HS-27A (cell line): ENCODE measurements at regions not wholly inside any gene's neighbourhood (a gene's known extent, or its start where the extent isn't known, plus 50 kb on each side); places are given as distances from the start of the nearest gene placed in this dataset.

Experiments
- DNase-seq: peaks from one replicate; pipeline ENCODE4 v3.0.0-alpha.2; 2012; ENCODE audit warnings: low read depth, missing footprints

DNA sequence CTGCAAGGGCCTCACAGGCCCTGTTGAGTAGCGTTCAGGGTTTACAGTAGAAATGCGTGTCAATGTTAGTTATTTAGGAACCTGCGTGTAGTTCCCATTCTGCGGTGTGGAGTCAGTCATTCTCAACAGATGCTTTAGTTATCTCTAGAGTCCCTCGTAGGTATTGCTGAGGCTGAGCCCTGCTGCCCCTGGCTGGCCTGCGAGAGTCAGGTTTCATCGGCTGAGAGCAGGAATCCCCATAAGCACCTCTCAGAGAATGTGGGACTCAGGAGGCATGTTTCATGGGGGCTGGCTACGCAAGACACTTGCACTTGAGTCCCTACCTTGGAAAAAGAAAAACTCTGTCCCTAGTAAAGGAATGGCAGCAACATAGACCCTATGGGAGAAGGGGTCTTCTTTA is 347.5 kb upstream of the ASIC2 start:
- DNase-seq = no peak

DNA sequence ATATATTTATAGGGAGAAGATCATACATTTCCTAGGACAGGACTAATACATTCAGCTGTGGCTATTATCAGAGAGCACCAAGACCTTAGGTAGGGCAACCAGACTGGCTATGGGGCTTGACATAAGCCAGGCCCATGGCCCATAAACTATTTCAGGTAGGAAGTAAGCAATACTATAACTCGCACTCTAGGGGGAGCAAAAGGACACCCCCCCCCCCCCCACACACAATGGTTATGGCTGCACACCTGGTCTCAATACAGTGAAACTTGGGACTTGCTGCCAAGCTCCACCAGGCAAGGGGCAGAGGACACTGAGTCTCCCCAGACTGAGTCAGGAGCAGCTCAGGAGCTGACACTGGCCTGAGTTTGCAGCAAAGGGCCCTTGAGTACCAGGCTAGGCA is 348.9 kb upstream of the ASIC2 start:
- no peak for DNase-seq

DNA sequence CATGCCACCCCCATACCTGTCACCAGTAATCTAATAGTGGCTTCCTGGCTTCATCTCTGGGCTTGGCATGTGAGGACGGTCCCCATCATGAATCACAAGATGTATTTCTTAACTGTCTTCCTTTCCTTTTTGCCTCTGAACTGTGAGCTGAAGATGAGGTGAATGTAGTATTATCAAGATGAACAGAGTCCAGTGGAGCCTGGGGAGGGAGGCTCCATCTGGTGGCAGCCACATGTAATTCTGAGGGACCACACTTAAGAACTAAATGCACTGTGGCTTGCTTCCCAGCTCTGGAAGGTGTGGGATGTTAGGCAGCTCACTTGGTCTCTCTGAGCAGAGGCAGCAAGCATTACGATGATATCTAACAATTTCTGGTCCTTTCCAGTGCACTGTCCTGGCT is 354.9 kb upstream of the ASIC2 start:
- DNase-seq = no peak

DNA sequence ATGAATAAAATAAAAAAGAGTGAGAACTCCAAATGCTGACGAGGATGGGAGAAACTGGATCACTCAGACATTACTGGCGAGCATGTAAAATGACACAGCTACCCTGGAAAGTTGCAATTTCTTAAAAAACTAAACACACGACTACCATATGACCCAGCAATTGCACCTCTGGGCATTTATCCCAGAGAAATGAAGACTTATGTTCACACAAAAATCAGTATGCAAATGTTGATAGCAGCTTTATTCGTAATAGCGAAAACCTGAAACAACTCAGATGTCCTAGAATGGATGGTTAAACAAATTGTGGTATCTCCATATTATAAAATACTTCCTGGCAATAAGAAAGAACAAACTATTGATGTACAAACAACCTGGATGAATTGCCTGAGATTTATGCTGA is 357.2 kb upstream of the ASIC2 start:
- no peak for DNase-seq

DNA sequence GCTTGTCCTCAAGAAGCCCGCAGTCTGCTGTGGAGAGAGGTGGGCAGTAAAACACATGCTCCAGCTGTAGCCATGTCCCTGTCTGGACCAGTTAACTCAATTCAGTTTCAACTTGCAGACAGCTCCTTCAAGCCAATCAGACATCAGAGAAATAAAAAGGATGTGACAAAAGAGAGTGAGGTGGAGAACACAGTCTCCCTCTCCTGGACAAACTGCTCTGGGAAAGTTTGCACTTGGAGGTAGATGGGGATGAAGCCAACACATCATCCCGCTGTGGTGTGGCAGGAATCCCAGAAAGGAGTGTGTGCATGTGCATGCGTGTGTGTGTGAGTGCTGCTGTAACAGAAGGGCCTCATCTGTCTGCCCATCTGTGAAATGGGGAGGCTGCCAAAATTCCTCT is 358.6 kb upstream of the ASIC2 start:
- no peak for DNase-seq

DNA sequence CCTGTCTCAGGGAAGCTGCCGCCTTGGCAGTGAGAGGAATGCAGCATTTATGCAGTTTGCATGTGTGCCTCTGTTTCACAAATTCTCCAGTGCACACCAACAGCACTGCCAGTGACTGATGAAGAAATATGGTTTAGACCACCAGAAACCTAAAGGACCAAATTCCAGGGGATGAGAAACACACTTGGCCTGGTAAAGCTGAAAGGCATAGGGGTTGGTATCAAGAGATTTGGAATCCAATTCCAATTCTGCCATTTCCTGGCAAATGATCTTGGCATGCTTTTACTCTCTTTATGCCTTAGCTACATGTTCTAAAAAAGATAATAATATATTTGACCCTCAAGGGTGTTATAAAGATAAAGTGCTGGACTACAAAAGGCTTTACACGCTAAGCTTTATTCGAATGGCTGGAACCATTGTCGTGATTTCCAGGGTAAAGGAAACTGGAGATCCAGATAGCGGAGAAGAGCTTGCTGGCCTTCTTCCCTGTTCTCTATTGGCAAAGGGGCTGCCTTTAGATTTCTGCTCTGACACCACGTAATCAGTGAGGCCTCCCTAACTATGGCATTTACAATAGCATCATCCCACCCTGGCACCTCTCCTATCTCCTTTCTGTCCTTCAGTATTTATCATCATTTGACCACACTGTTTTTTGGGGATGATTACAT is 359.8 kb upstream of the ASIC2 start:
- DNase-seq = no peak

DNA sequence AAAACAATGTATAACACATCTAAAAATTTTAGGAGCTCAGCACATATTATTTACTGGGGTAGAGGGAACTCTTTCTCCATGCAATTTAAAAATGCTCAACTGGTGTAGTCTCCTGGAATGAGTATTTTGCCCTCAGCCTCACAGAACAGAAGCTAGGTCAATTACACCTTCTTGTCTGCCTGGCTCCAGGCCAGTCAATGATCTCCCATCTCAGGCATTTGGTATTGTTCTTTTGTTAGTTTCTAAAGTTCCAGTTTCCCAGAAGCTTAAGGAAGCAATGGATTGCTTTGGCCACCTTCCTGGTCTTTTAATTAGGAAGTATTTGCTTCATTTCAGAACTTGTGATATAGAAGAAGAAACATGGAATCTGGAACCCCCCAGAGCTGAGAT is 360.3 kb upstream of the ASIC2 start:
- DNase-seq = no peak

DNA sequence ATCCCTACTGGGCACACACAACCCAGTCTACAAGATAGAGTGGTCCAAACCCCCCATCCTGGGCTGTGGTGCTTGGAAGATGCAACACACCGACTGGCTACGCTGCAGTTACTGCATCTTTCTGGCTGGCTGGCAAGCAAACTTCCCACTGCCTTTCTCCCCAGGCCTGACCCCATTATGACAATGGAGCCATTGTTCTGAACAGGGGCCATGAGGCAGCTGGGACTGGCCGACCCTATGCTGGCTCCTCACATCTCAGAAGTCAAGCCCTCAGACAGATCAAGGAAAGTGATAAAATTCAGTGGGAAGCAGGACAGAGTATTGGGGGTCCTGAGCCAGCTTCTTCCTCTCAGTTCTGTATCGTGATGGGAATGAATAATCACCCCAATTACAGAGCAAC is 364.1 kb upstream of the ASIC2 start:
- no peak for DNase-seq

DNA sequence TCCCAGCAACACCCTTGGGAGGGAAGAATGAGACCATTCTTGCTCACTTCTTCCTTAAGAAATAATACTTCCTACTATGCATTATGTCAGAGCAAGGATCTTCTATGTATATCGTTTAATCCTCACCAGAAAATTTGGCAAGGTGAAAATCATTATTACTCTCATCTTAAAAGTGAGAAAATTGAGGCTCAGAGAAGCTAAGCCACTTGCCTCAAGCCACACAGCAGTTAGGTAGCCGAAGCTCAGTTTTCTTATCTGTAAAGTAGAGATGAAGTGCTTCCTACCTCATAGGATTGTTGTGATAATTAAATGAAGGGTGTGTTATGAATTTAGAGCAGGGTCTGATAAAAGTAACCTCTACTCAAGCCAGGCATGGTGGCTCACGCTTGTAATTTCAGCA is 368.9 kb upstream of the ASIC2 start:
- DNase-seq = no peak

DNA sequence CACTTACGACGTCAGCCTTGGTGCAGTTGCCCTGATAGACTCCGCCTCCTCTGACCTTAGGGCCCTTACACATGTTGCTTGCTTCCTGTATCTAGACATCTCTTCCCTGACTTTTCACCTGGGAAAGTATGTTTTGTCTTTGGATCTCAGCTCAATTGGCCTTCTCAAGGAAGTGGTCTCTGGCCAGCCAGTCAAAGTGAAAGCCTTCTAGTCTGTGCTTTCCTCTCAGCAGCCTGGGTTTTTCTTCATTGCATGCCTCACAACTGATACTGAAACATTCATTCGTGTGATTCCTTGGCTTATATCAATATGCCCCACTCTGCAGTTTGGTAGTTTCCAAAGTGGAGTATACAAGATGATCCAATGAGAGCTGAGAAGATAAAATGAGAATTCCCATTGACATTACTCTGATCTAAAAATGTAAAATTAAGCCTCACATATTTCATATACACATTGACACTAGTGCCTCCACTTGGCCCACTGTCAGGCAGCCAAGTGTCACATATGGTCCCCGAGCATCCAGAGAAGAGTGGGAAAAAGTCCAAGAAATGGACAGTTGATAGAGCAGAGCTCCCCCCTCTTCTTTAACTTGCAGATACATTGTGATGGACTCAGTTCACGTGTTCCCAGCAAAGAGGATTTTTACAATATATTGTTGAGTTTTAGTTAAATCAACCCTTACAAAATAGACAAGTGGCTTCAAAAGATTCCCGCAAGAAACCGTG is 371.2 kb upstream of the ASIC2 start:
- no peak for DNase-seq

DNA sequence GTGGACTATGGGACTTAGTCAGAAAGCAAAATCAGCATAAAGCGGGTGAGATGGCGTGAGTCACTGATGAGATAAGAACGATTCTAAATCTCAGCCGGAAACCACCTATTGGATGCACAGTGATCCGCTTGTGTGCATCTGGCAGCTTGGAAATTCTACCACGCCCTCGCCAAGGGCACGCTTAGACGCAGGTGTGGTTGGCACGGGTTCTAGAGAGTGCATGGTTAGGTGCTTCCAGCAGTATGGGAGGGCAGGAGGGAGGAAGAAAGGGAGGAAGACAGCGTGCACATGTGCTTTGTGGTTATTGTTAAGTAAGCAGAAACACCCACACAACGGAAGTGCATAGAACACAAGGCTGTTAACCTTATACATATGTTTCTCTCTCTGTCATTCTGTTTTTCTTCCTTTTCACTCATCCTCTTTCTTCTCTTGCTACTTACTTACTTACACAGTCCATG is 374.0 kb upstream of the ASIC2 start:
- no peak for DNase-seq

DNA sequence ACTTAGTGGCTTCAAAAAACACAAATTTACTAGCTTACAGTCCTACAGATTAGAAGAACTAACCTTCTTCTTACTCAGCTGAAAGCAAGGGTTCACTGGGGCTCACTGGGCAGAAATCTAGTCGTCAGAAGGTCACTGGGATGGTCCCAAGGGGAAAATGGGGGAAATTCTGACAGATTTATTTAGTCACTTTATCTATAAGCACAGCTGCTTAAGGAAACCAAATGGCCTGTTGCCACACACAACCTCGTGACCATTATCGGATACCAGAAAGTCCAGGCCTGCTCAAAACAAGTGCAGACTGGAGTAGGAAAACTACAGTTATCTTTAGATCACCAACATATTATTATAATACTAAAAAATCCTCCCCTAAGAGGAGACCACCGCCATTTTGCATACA is 374.6 kb upstream of the ASIC2 start:
- DNase-seq = no peak

DNA sequence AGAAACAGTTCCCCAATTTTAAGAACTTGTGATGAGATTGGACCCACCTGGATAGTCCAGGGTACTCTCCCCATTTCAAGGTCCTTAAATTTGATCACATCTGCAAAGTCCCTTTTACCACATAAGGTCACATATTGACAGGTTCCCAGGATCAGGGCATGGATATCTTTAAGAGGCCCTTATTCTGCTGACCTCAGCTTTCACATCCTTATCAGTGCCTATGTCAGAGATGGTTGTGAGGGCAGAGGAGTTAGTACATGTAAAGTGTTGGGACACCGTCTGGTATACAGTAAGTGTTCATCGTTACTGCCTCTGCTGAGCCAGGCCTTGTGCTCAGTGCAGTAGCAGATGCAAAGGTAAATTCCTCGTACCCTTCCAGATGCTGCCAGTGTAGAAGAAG is 375.4 kb upstream of the ASIC2 start:
- no peak for DNase-seq

DNA sequence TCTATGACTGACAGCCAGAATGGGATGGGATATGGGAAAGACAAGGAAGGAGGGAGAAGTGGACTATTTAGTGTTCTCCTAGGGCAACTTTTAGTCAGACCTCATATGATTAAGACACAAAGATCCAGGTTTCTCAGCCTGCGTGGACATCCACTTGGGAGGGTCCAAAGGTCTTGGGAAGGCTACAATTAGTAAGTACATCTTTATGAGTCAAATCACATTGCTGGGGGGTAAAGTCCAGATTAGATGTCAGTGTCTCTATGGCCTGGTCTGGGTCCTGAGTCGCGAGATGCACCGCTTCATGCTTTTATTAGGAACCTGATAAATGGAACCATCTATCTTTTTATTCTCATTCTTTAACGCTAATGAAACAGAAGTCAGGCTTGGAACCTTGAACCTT is 378.4 kb upstream of the ASIC2 start:
- DNase-seq = no peak

DNA sequence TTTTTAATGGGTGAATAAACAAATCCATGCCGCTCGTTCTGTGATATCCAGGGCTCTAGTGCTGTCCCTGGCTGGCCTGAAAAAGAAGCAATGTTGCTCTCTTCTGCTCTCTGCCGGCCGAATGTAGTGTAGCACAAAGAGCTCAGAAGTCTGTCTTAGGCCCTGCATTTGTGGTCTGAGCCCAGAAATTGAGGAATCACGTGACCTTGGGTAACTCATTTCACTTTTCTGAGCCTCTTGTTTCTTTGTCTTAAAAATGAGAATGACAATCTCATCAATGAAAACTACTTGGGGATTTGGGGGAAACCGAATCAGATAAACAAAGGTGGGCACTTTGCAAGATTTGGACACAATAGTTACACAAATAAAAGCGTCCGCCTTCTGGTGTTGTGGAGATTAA is 381.6 kb upstream of the ASIC2 start:
- DNase-seq = peak; percentile 5

DNA sequence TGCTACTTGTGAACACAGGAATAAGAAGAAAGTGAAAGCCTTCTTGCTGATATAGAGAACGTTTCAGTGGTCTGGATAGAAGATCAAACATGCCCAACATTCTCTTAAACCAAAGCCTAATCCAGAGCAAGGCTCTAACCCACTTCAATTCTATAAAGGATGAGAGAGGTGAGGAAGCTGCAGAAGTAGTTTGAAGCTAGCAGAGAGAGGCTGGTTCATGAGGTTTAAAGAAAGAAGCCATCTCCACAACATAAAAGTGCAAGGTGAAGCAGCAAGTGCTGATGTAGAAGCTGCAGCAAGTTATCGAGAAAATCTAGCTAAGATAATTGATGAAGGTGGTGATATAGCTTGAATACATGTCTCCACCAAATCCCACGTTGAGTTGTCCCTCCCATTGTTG is 383.3 kb upstream of the ASIC2 start:
- no peak for DNase-seq

DNA sequence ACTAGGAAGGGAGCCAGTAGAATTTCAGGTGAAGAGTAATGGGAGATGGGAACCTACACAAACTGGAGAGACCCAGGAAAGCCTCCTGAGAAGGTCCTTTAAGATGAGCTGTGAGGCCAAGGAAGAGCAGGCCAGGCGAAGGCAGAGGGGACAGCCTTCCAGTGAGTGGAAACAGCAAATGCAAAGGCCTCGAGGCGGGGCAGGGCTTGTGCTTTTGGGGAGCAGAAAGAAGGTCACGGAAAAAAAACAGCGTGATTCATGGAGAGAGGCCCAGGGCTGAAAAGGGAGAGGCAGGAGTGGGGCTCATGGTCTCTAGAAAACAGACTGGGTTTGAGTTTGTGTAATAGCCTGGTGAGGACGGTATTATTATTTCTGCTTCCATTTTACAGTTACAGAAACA is 386.5 kb upstream of the ASIC2 start:
- DNase-seq = no peak

DNA sequence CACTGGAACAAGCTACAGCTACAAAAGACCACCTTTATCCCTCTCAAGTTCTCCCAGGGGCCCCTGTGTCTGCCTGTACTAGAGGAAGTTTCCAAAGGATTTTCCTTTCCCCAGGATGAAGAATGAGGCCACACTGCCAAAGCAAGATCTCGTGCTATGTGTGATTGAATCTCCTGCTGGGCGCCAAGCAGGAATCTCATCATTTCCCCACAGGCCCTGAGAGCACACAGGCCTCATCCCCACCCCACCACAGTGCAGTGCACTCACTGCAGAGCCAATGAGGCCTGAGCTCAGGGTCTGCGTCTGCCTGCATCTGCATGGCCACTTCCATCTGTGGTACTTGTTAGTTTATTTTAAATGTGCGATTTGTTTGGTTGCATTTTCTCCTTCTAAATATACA is 387.4 kb upstream of the ASIC2 start:
- DNase-seq = no peak

DNA sequence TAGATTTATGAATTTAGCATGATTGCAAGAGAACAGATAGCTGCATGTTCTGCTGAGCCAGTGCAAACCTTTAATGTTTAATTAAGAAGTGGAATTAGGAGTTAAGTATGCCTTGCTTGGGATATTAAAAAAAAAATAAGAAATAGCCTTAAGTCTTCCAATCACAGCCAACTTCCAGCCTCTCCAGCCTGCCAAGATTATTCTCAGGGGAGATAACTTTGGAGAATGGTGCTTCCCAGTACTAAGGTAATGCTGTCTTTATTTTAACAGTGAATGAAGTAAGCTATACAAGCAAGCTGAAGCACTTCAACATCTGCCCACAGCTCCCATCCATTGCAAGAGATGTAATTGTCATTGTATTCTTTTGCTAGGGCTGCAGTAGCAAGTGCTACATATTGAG is 389.5 kb upstream of the ASIC2 start:
- no peak for DNase-seq

DNA sequence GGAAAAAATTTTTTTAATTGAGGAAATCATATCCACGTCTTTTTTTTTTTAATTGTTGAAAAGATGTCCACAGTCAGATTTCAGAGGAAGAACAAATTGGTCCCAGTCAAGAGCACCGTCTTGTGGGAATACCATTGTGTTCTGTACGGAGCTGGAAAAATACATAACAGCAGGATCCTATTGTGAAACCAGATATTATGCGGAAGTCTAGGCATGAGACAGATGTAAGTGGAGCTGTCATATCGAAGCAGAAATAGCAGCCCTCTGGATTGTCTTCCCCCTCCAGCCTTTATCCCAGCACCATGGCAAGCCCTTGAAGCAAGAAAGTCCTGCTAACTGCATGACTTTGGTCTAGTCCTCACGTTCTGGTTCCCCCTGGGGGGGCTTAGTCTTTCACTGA is 391.6 kb upstream of the ASIC2 start:
- DNase-seq = no peak

DNA sequence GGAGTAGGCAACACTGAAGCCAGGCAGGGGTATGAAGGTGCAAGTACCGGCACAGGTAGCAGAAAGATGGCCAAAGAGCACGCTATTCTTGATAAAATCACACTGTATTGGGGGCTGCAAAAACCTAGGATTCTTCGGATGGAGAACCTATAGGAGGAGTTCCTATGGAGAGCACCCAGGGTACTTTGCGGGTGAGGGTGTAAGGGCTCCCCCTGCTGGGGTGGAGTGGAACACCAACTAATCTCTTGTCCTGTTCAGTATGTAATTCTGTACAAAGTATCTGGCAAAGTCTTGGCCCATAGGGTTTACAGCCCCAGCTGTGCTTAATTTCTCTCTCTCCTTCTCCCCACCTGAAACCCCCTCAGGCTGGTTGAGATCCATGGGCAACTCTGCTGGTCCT is 393.1 kb upstream of the ASIC2 start:
- DNase-seq = no peak

DNA sequence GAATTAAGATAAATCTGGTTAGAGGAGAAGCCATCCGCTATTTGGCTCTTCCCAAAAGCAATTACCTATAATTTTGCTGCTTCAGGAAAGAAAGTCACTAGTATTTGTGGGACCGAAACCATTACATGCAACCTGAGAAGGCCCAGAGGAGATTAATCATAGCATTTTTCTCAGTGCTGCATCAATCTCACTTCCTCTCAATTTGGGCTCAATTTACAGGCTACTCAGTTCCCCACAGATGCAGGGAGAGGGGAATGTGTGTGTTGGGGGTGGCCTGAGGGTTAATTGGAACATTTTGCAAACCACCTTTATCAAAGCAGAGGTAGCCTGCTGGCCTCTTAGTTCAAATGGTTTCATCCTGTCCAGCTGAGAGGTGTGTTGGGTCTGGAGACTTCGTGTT is 394.7 kb upstream of the ASIC2 start:
- DNase-seq = no peak

DNA sequence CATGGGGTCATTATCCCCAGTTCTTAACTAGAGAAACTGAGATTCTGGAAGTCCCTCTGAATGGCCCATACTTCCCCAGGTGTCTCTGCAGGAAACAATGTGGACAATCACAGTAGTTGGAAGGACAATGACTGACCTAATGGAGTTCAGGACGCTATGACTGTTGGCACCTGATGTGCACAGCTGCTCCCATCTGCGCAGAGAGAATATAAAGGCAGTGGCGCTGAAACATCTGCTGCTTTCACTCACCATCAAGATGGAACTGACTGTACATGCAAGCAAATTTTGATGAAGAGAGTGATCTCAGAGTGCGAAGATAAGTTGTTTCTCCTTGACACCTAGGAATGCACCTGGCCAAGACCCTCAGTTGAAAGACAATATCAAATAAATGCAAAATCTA is 395.7 kb upstream of the ASIC2 start:
- DNase-seq = no peak

DNA sequence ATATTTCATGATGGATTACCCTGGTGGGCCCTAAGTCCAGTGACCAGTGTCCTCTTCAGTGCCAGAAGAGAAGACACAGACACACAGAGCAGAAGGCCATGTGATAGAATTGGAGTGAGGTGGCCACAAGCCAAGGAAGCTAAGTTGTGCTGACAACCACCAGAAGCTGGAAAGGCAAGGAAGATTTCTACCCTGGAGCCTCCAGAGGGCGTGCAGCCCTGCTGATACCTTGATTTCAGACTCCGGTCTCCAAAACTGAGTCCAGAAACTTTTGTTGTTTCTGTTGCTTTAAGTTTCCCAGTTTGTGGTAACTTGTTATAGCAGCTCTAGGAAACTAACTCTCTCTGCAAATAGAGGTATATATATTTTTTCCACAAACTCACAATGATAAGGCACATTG is 396.6 kb upstream of the ASIC2 start:
- no peak for DNase-seq
